Glutamatergic neuron (in vitro differentiated cells): ENCODE measurements at regions not wholly inside any gene's neighbourhood (a gene's known extent, or its start where the extent isn't known, plus 50 kb on each side); places are given as distances from the start of the nearest gene placed in this dataset.

ENCODE experiments used
- DNase-seq: peaks from one replicate; pipeline ENCODE4 v3.0.0; 2022
- H3K27ac Mint-ChIP-seq: one replicate; pipeline ENCODE4 v1.8.0; 2020; ENCODE audit warnings: mild to moderate bottlenecking, mixed read lengths, inconsistent platforms; ENCODE audit not compliant: unreplicated experiment
- H3K27me3 Mint-ChIP-seq: one replicate; pipeline ENCODE4 v1.8.0; 2020; ENCODE audit warnings: mild to moderate bottlenecking, moderate library complexity, mixed read lengths, inconsistent platforms; ENCODE audit not compliant: unreplicated experiment
- H3K36me3 Mint-ChIP-seq: one replicate; pipeline ENCODE4 v1.8.0; 2020; ENCODE audit warnings: mild to moderate bottlenecking, mixed read lengths, inconsistent platforms; ENCODE audit not compliant: unreplicated experiment
- H3K4me1 Mint-ChIP-seq: one replicate; pipeline ENCODE4 v1.8.0; 2020; ENCODE audit warnings: mild to moderate bottlenecking, low read depth, mixed read lengths, inconsistent platforms; ENCODE audit not compliant: unreplicated experiment
- H3K4me3 Mint-ChIP-seq: one replicate; pipeline ENCODE4 v1.8.0; 2020; ENCODE audit warnings: mild to moderate bottlenecking, mixed read lengths, inconsistent platforms; ENCODE audit not compliant: unreplicated experiment
- H3K9me3 Mint-ChIP-seq: one replicate; pipeline ENCODE4 v1.8.0; 2020; ENCODE audit warnings: mild to moderate bottlenecking, moderate library complexity, mixed read lengths, inconsistent platforms; ENCODE audit not compliant: unreplicated experiment
- TF ChIP-seq, protein P1 (sequence below): fragments of 200-600 bp; sonication (generic); IDR thresholded peaks from one replicate; pipeline ENCODE4 v1.5.0; 2021; ENCODE audit not compliant: partially characterized antibody, unreplicated experiment

DNA sequence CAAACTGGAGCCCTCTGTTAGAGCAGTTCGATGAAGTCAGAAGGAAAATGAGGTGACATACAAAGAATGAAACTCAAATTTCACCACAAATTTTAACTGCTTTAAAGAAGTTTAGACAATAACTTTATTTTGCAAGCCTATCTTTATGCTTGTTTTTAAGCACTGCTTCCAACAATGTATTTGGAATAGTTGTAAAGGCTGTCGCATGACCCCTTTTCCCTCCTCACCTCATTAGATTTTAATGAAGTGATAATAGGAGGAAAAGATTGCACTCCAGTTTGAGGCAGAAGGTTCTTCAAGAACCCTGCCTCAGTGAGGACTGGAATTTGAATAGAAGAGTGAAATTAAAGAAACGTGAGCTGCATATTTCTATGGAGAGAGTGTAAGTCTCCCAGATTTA, 386.1 kb upstream of the NR3C2 start:
- Mint-ChIP-seq H3K4me1 (no peaks in the 10 kb centered on the region), H3K9me3 (no peaks in the 10 kb centered on the region), H3K27me3 (no peaks in the 10 kb centered on the region), H3K36me3 (no peaks in the 10 kb centered on the region), H3K27ac (no peak overlapping the region), H3K4me3 (no peak overlapping the region)
- DNase-seq: no peak
- TF ChIP-seq, protein P1, sequence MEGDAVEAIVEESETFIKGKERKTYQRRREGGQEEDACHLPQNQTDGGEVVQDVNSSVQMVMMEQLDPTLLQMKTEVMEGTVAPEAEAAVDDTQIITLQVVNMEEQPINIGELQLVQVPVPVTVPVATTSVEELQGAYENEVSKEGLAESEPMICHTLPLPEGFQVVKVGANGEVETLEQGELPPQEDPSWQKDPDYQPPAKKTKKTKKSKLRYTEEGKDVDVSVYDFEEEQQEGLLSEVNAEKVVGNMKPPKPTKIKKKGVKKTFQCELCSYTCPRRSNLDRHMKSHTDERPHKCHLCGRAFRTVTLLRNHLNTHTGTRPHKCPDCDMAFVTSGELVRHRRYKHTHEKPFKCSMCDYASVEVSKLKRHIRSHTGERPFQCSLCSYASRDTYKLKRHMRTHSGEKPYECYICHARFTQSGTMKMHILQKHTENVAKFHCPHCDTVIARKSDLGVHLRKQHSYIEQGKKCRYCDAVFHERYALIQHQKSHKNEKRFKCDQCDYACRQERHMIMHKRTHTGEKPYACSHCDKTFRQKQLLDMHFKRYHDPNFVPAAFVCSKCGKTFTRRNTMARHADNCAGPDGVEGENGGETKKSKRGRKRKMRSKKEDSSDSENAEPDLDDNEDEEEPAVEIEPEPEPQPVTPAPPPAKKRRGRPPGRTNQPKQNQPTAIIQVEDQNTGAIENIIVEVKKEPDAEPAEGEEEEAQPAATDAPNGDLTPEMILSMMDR: no peak

DNA sequence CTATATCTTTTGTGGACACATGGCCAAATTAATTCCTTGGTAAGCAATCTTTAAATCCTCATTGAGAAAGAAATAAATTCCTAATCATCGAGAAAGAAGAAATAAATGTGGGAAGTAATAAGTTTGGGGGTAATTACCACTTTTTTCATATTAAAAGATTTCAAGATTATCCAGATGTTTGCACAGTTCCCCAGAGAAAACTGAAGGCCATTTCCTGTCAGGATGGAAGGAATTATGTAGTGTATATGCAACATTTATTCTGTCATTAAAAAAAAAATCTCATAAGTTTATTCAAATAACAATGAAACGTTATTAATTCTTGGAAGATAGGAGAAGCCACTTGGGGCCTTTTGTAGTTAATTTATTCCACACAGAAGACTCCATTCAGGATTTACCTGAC, 385.6 kb upstream of the NR3C2 start:
- no peak overlapping the region for H3K27ac Mint-ChIP-seq
- TF ChIP-seq, protein P1: no peak
- no peak overlapping the region for H3K4me3 Mint-ChIP-seq
- no peaks in the 10 kb centered on the region for H3K9me3 Mint-ChIP-seq
- H3K4me1 Mint-ChIP-seq: no peaks in the 10 kb centered on the region
- H3K27me3 Mint-ChIP-seq: no peaks in the 10 kb centered on the region
- no peaks in the 10 kb centered on the region for H3K36me3 Mint-ChIP-seq
- DNase-seq: no peak

- no peaks in the 10 kb centered on the region for H3K4me1 Mint-ChIP-seq
- H3K36me3 Mint-ChIP-seq: no peaks in the 10 kb centered on the region
- DNase-seq: no peak
- H3K4me3 Mint-ChIP-seq: no peak overlapping the region
- no peaks in the 10 kb centered on the region for H3K27me3 Mint-ChIP-seq
- TF ChIP-seq, protein P1: no peak
- H3K9me3 Mint-ChIP-seq: no peaks in the 10 kb centered on the region
- H3K27ac Mint-ChIP-seq: no peak overlapping the region
Observed at GRCh38 chr4:148823419-148823769, 381.2 kb upstream of the NR3C2 start.

- Mint-ChIP-seq H3K36me3 (no peaks in the 10 kb centered on the region), H3K4me3 (no peak overlapping the region), H3K9me3 (no peaks in the 10 kb centered on the region), H3K27me3 (no peaks in the 10 kb centered on the region), H3K4me1 (no peaks in the 10 kb centered on the region), H3K27ac (no peak overlapping the region)
- TF ChIP-seq, protein P1: no peak
- DNase-seq: no peak
Observed at GRCh38 chr4:148822572-148823418, 380.6 kb upstream of the NR3C2 start.

- no peaks in the 10 kb centered on the region for H3K9me3 Mint-ChIP-seq
- no peaks in the 10 kb centered on the region for H3K4me1 Mint-ChIP-seq
- H3K4me3 Mint-ChIP-seq: no peak overlapping the region
- no peak for DNase-seq
- TF ChIP-seq, protein P1: no peak
- H3K27me3 Mint-ChIP-seq: no peaks in the 10 kb centered on the region
- no peaks in the 10 kb centered on the region for H3K36me3 Mint-ChIP-seq
- no peak overlapping the region for H3K27ac Mint-ChIP-seq
Observed at GRCh38 chr4:148814030-148814429, 371.8 kb upstream of the NR3C2 start.
